ENCODE measurements at regions not wholly inside any gene's neighbourhood (a gene's known extent, or its start where the extent isn't known, plus 50 kb on each side); places are given as distances from the start of the nearest gene placed in this dataset.
"Not testable (repeated sequence)": the region's sequence is repeated elsewhere in the genome, so short reads cannot be mapped to it uniquely, and the experiment has no call there.

DNA sequence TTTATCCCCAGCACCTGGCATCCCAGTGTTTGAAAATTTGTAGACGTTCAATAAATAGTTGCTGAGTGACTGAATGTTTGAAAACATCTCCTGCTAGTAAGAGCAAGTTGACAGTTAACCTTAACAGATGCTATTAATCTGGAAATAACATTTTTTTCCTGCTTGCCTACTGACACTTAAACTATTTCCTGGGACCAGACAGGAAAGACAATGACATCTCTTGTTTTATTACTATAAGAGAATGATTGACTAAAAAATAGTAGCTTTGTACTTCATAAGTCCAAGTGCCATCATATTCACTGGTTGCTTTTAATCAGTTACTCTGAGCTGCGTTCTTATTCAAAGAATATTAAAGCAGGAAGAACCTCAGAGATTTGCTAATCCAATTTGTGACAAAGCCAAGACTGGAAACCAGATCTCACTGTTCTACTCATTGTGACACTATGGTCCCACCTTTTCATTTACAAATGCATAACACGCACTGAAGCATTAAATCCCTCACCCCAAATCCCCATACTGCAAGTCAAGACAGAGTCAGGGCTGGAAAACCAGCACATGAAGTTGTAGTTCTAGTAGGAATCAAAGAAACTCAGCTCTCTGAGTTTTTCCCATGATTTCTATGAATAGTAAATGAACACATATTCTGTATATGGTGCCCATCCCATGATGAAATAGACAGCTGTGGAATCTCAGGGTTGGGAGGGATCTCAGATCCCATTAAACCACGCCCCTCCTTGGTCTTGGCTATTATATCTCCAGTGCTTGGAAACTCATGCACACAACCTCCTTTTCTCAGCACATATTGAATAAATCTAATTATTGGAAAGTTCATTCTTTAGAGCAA is 212.7 kb upstream of the P2RY1 start:
- DNase-seq (ENCODE audit: low read depth): no peak

DNA sequence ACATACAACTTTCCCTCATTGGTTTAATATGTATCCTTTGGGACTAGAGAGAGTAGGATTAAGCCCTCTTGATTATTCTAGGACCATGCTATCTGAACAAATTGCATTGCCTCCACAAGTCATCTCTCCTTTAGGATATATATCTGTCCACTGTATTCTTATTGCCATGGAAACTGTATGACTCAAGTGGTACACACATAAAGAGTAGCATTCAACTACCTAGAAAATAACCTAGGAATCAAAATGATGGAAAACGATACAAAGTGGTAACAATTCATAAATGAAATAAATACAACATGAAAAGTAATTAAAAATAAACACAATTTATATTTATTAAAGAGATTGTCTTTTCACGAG is 212.1 kb upstream of the P2RY1 start:
- DNase-seq (ENCODE audit: low read depth): no peak

DNA sequence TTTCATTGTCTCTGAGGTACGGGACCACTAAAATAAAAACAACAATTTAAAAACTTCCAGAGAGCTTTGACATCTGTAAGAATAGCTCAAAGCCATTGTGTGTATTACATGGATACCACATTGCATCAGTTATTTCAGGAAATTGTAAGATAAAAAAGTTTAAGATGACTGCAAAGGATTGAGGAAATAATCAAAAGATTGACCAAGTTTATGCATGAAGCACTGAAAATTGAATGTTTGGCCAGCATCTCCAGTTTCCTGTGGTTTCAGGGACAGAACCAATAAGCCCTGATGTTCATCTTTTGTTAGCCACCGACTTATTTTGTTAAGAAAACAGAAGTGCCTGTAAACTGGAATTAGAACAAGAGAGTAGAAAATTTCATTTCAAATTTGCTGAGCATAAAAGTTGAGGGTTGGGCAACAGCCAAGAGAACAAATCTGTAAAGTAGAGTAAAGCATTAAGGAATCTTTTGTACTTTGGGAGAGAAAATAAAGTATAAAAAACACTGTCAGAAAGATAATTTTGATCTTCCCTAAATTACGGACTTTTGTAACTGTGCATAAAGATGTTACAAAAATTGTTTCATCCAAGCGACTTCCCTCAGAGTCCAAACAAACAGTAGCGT is 211.5 kb upstream of the P2RY1 start:
- no peak for DNase-seq (ENCODE audit: low read depth)

DNA sequence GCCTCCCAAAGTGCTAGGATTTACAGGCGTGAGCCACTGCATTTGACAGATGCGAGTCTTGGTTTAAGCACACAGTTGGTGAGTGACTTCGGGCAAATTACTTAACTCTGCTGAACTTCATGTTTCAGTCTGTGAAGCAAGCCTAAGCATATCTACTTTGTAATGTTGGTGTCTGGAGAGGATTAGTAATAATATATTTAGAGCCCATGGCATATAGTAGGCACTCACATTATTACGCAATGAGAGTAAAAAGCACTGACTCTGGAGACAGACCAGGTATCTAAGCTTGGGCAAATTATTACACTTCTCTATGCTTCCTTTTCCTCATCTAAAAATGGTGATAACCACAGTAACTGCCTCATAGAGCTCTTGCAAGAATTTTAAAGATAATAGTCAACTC is 208.7 kb upstream of the P2RY1 start:
- DNase-seq (ENCODE audit: low read depth): no peak

DNA sequence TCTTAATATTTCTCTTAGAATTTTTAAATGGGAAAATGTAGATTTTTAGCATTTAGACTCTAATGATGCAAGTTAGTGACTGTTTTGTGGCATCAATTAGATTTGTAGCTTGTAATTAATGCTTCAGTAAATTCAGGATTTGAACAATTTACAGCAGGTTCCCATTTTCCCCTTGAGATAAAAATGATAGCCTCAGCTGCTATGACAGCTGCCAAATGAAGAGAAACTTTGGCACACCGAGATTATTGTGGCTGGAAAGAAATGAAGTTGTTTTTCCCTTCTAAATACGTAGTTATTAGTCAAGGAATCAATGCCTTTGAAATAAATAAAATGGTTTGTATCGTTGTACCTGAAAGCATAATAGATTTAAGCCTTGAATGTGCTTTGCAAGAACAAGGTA is 206.4 kb upstream of the P2RY1 start:
- DNase-seq (ENCODE audit: low read depth): no peak

DNA sequence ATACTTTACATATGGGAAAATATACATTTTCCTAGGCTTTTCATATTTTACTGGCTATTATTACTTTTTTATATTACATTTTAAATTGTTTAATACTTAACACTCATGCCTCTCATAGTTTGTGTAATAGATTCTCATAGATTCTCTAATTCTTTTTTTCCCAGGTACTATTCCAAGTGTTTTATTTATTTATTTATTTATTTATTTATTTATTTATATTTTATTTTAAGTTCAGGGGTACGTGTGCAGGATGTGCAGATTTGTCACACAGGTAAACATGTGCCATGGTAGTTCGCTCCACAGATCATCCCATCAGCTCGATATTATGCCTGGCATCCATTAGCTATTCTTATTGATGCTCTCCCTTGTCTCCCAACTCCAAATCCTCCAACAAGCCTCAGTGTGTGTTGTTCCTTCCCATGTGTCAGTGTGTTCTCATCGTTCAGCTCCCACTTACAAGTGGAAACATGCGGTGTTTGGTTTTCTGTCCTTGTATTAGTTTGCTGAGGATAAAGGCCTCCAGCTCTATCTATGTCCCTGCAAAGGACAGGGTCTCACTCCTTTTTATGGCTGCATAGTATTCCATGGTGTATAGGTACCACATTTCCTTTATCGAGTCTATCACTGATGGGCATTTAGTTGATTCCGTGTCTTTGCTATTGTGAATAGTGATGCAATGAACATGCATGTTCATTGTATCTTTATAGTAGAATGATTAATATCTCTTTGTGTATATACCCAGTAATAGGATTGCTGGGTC is 205.4 kb upstream of the P2RY1 start:
- DNase-seq (ENCODE audit: low read depth): no peak

DNA sequence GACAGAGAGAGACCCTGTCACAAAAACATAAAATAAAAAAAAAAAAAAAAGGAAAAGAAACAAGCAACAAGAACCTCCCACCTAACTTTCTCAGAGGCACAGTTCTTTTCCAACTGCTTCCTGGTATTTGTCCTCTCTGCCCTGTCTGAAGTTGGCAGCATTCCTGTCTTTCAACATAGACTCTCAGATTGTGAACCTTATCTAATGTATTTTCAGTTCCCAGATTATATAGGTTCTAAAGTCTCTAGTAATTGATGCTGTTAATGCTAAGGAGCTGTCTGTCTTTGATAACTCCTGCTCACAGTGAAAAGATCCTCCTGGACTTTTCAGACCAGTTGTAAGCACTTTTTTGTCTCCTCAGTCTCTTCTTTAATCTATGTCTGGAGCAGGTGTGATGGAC is 199.5 kb upstream of the P2RY1 start:
- DNase-seq (ENCODE audit: low read depth): no peak

DNA sequence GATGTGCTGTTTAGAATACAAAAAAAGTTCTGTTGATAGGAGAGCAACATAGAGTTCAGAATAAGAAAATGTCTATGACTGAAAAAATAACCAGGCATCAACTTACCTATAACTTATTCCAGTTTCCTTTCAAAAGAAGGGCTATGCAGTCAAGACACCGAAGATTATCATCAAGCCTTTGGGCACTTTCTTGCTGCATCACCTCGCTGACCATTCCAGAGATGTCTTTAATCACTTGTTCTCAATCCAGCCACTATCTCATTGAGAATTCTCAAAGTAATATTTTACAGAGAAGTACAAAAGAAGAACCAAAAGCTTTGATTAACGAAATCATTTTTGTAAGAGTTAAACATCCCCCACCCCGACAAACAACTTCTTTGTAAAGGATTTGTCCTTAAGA is 198.3 kb upstream of the P2RY1 start:
- no peak for DNase-seq (ENCODE audit: low read depth)

DNA sequence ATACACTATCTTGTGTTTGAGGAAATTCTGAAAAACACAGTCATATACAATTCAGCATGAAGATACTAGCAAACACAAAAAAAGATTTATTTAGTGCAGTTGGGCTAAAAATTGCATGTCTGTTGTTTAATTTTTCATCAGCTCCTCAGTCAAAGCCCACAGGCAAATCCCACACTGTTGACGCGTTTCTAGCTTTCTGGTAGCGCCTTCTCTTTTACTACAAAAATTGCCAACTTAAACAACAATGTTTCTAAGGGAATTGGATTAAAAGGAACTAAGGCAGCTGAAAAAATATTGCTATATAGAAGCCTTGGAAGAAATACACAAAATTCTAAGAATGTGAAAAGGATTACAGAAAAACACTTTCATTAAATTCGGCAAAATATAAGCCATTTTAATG is 196.7 kb upstream of the P2RY1 start:
- no peak for DNase-seq (ENCODE audit: low read depth)

DNA sequence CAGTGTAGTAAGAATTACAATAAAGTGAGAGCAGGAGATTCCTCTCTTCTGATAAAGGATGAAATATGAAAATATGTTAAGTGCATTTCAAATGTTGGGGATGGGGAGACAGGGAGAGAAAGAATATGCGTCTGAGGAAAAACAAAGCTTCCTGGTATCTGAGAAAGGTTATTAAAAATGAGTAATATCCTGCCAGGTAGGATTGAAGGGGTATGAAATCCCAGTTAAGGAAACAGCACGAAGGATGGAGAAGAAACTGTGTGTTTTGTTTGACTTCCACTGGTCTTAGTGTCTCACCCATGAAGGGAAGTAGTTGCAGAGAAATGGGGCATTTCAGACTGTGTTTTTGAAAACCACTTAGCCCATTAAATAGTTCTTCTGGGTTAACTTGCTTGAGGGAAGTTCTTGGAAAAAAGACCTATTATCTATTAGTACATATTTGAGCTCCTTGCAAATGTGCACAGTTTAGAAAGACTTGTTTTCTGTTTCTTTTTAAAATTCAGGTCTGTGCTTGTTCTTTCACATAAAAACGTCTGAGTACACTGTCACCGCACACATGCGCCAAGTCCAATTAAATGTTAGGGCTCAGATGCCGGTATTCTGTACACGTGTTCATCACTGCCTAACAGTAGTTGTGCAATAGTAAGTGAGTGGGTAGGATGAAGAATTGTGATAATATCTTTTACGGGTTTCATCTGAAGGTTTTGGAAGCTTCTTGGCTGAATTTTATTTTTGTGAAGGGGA is 196.1 kb upstream of the P2RY1 start:
- peak; percentile 34 for DNase-seq (ENCODE audit: low read depth)

DNA sequence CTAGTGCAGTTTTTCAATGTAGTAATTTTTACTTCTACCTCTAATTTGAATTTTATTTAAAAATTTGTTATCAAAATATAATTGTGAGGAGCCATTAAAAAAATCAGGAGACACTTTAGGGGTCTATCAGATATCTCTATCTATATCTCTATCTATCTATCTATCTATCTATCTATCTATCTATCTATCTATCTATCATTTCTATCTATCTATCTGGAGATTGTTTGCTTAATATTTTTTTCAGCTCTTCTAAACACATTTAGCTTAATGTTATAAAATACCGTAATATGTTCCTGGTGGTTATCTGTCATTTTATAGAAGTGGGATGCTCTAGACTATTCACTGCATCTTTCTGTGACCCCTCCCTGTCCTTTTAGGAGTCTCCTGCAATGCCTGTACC is 193.7 kb upstream of the P2RY1 start:
- DNase-seq (ENCODE audit: low read depth): no peak

DNA sequence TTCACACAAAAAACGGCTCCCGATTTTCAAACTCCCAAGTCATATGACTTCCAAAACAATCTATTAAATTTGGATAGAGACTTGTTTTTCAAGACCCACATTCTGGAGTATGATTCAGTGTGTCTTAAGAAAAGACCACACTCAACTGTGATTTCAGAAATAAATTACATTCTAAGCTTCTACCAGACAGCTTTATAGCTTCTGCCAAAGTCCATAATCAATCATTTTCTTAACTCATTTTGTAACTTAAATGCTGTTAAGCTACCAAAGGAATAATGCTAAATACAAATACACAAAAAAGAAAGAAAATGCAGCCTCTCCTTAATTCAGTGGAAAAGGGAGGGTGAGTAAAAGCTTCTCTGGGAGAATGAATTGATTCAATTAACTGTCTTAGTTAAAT is 192.3 kb upstream of the P2RY1 start:
- DNase-seq (ENCODE audit: low read depth): no peak

DNA sequence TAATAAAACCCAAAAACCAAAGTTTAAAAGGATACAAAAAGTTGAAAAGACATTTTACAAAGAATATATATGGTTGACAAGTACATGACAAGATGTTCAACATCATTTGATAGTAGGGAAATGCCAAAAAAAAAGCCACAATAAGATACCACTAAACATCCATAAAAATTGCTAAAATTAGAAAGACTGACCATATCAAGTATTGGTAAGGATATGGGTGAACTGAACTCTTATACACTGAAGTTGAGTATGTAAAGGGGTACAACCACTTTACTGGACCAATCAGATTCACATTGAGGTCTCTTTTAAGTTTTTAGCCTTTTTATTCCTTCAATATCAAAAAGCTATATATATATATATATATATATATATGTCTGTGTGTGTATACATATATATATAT is 190.5 kb upstream of the P2RY1 start:
- no peak for DNase-seq (ENCODE audit: low read depth)

DNA sequence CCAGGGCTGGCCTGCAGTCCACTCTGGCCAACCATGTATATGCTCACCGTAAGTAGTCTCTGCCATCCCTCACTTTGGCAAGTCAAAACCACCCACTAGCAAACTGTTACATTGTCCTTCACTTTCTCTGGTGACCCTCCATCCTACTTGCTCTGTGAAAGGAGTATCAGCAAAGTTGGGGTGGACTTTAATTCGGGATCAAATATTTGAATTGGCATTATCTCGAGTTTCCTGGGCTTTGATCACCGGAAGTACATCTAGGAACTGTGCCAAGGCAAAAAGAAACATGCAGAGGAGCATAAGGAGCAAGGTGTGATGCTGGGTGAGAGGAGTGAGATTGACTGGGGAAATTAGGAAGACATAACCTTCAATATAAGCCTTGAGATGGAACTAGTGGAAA is 188.9 kb upstream of the P2RY1 start:
- DNase-seq (ENCODE audit: low read depth): no peak

DNA sequence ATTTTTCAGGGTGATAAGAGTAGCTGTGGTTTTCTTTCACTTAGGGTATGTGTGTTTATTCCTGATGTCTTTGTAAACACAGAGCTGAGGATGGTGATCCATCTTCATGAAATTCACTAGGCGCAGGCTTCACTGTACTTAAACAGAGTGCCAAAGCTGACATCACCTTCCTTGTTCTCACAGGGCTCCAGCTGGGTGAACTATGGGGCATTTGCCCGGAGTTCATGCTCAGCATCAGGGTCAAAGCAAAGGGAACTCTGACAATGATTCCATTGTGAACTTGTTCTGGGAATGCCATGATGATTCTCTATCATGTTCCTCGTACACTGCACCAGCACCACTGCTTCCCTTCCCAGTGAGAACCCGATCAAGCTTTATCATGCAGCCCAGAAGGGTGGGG is 184.8 kb upstream of the P2RY1 start:
- DNase-seq (ENCODE audit: low read depth): no peak

DNA sequence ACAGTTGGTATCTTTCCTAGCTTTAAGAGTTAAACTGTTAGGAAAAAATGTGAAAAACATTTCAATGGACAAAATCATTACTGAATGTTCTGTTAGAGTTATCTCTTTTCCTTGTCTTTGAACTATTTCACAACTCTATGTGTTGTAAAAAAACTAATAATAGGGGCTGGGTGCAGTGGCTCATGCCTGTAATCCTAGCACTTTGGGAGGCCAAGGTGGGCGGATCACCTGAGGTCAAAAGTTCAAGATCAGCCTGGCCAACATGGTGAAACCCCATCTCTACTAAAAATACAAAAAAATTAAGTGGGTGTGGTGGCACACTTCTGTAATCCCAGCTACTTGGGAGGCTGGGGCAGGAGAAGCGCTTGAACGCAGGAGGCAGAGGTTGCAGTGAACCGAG is 184.0 kb upstream of the P2RY1 start:
- DNase-seq (ENCODE audit: low read depth): not testable (repeated sequence)

DNA sequence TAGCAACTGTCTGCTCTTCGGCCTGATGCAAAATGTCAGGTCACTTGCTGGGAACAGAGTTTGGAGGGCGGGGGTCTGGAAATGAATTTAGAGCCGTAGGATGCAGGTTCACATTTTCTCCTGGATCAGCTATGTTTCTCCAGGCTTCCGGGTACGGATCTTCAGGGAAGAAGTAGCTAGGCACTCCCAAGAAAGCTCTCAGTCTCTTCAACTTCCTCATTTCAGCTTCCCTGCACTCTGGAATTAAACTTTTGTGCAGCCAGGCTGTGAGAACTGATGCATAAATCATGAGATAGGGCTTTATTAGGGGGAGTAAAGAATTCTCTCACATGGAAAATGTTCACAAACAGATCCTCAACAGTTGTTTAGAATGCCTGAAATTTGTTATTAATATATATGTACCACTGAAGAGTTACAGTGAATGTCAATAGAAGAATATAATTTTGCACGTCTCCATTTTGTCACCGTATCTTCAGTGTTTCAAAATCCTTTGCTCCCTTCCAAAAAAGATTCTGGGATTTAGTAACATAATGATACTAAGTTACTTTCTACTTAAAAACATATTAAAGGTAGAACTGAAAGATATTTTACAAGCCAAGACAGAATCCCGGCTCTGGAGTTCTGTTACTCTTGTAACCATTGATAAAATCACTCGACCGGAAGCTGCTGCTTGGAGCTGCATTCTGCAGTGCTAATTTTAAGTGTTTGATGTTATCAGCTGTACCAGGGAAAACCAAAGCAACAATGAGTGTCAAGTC is 178.5 kb upstream of the P2RY1 start:
- no peak for DNase-seq (ENCODE audit: low read depth)

DNA sequence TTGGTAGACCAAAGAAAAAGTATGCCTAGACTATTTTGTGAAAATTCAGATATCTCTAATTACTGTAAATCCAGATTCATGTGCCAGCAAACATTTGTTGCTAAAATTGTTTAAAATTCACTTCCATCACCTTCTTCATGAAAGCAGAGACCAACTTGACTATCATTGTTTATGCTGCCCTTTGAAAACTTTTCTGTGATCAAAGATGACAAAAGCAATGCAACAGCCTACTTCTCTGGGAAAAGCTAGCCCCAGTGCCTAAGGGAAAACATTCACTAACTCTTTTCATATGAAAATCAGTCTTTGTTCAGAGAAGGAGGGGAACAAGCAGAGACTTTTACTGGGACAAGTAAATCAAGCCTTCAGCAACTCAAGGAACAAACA is 178.0 kb upstream of the P2RY1 start:
- no peak for DNase-seq (ENCODE audit: low read depth)

DNA sequence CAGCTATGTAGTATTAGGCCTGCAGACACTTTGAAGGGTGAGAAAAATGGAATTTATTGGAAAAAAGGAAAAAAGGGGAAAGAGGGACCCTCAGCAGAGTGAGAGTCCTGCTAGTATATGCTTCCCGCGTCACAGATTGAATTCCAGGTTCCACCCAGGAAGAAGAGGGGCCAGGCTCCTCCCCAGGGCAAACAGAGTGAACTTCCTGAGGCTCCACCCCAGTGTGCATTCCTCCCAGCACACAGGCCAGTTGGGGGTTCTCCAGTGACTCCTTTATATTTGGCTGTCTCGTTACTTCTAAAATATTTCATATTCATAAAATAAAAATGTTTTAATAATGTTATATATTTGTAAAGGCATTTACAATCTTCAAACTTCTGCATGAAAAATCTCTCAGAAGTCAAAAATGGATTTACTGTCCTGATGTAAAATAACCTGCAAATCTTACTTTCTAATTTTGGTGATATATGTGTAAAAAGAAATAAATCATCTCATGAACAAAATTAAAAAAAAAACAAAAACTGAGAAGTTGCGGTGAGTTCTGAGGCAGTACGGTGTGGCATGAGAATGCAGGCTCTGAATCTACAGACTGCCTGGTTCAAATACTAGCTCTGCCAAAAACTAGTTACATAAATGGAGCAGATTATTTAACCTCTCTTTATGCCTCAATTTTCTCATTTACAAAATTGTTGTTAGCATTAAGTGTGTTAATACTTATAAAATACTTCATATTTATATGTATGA is 175.8 kb upstream of the P2RY1 start:
- no peak for DNase-seq (ENCODE audit: low read depth)

DNA sequence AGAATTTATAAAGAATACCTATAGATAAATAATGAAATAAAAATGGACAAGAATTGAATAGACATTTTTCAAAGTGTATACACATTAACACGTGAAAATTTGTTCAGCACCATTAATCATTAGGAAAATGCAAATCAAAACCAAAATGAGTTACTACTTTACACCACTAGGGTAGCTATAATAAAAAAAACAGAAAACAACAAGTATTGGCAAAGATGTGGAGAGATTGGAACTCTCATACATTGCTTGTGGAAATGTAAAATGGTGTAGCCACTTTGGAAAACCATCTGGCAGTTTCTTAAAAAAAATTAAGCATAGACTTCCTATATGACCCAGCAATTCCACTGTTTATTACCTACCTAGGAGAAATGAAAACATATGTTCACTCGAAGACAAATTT is 172.8 kb upstream of the P2RY1 start:
- no peak for DNase-seq (ENCODE audit: low read depth)

DNA sequence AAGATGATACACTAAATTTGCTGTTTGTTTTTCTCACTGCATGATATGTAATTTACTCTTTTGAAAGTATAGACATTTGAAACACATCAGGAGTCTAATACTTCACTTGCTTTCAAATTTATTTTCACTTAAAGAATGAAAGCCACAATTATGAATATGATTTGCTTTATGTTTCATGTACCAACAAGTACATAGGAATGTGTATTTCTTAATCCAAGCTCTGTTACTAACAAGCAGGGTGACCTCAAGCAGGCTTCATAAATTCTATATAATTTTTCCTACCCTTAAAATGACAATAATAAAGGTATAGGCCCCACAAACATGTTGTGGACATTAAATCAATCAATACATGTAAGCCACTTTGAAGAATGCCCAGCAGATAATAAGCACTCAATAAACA is 170.2 kb upstream of the P2RY1 start:
- DNase-seq (ENCODE audit: low read depth): no peak

All from GM04504 (cell line).